Heart left ventricle (tissue), 13 donors: ENCODE measurements at regions not wholly inside any gene's neighbourhood (a gene's known extent, or its start where the extent isn't known, plus 50 kb on each side); places are given as distances from the start of the nearest gene placed in this dataset.

Experiments used
- POLR2A ChIP-seq, 2 donors: fragments of 450-650 bp; IDR thresholded peaks; one replicate each; pipeline ENCODE4 v1.6.1; 2017; ENCODE audit warnings: antibody characterized with exemption in 2 of 2, mild to moderate bottlenecking in 2 of 2, moderate library complexity in 2 of 2
- TF ChIP-seq, protein P1 (sequence below), 12 donors: fragments of 200-600 bp; sonication (generic) in 4 of 12; IDR thresholded peaks; one replicate each; pipeline versions ENCODE4 v1.5.0 to v1.8.0; 2018 to 2022; ENCODE audit warnings: antibody characterized with exemption in 12 of 12, mild to moderate bottlenecking in 5 of 12
- donor health status: ischemic (EF 13 %, LVEDD 7.1; RV severe dilation, severe dysfunction).
- donor health status: DM: no; HTN: yes; CAD: no.
- donor health status: DM: no; HTN: no; CAD: no.
- donor health status: ischemic (EF 25% LVEDD 6.9; RV normal size, moderate dysfunction).
- donor health status: ischemic (EF 25% LVEDD 5.7; RV mildly dilated, moderate dysfunction).
- donor health status: ischemic (EF 35%, LVEDD 5.7; RV mildly dilated, moderate dysfunction).
- donor health status: nonischemic (EF 11% LVEDD 7.7; RV severe dilation, severe dysfunction).
- donor health status: DM: yes; HTN: yes; CAD: no.
- donor health status: PGD.
- donor health status: ischemic (EF 29% LVEDD 5.4; RV normal size, mild dysfunction).
- donor health status: nonischemic (EF 23%, LVEDD 6.1; RV moderate dilation, normal function).

DNA sequence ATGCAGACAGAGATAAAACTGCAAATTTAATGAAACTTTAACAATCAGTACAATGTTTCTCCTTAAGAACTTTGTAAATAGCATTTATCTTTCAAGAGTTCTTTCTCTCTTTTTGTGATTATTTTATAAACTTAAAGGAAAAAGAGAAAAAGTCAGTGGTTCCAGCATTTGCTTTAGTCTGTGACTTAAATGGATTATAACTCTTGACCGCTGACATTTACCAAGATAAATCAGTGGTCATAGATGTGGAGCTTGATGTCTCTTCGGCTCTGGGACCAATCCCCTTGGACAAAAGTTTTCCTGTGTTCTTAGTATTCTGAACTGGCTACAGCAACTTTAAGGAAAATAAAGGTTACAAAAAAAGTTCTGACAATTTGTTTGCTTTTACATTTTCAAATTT is 162.6 kb downstream of the TM9SF2 start:
- TF ChIP-seq, protein P1, sequence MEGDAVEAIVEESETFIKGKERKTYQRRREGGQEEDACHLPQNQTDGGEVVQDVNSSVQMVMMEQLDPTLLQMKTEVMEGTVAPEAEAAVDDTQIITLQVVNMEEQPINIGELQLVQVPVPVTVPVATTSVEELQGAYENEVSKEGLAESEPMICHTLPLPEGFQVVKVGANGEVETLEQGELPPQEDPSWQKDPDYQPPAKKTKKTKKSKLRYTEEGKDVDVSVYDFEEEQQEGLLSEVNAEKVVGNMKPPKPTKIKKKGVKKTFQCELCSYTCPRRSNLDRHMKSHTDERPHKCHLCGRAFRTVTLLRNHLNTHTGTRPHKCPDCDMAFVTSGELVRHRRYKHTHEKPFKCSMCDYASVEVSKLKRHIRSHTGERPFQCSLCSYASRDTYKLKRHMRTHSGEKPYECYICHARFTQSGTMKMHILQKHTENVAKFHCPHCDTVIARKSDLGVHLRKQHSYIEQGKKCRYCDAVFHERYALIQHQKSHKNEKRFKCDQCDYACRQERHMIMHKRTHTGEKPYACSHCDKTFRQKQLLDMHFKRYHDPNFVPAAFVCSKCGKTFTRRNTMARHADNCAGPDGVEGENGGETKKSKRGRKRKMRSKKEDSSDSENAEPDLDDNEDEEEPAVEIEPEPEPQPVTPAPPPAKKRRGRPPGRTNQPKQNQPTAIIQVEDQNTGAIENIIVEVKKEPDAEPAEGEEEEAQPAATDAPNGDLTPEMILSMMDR (IDR thresholded peaks at IDR 0.05): no peak
- TF ChIP-seq POLR2A (IDR thresholded peaks at IDR 0.05): no peak
